Tibial nerve (tissue), 4 donors: ENCODE measurements at regions not wholly inside any gene's neighbourhood (a gene's known extent, or its start where the extent isn't known, plus 50 kb on each side); places are given as distances from the start of the nearest gene placed in this dataset.
A peak's percentile ranks its signal among the peaks of the same experiment; 100 is the strongest.

ENCODE experiments used
- DNase-seq, 2 donors: peaks; one replicate each; pipeline ENCODE4 v3.0.0-alpha.2; 2019; ENCODE audit warnings: low spot score in 2 of 2
- H3K27ac ChIP-seq, 4 donors: fragments of 200-600 bp; sonication (generic) in 3 of 4; one replicate each; pipeline ENCODE4 v1.5.1; 2017 to 2019; ENCODE audit warnings: mild to moderate bottlenecking in 1 of 4
- H3K27me3 ChIP-seq, 2 donors: fragments of 200-600 bp; sonication (generic) in 1 of 2; one replicate each; pipeline versions ENCODE4 v1.5.1 to v1.6.0; 2017 to 2019
- H3K36me3 ChIP-seq, 3 donors: fragments of 200-600 bp; sonication (generic); one replicate each; pipeline ENCODE4 v1.5.1; 2018 to 2019
- H3K4me1 ChIP-seq, 4 donors: fragments of 200-600 bp; sonication (generic) in 3 of 4; one replicate each; pipeline ENCODE4 v1.5.1; 2017 to 2019
- H3K4me3 ChIP-seq, 4 donors: fragments of 200-600 bp; sonication (generic) in 3 of 4; one replicate each; pipeline ENCODE4 v1.5.1; 2017 to 2019; ENCODE audit warnings: mild to moderate bottlenecking in 1 of 4, moderate library complexity in 1 of 4
- H3K9me3 ChIP-seq, 4 donors: fragments of 200-600 bp; sonication (generic) in 3 of 4; one replicate each; pipeline ENCODE4 v1.5.1; 2017 to 2019
- EP300 ChIP-seq, 2 donors: sonication (generic); formaldehyde crosslinking; IDR thresholded peaks; one replicate each; pipeline ENCODE4 v1.6.1; 2017; ENCODE audit warnings: antibody characterized with exemption in 2 of 2, mild to moderate bottlenecking in 1 of 2
- POLR2A ChIP-seq, 2 donors: fragments of 450-650 bp; IDR thresholded peaks; one replicate each; pipeline ENCODE4 v1.6.1; 2017; ENCODE audit warnings: antibody characterized with exemption in 2 of 2, mild to moderate bottlenecking in 2 of 2, moderate library complexity in 2 of 2
- WGBS, 2 donors: methylation state at CpG; one replicate each; pipeline ENCODE4 v1.1.5; 2018; 5-methylcytosine and 5-hydroxymethylcytosine counted together
- TF ChIP-seq, protein P1 (sequence below), 5 experiments: fragments of 200-600 bp in 3 of 5; fragments of 450-650 bp in 2 of 5; sonication (generic) in 3 of 5; IDR thresholded peaks; one replicate each; pipeline ENCODE4 v1.5.1; 2016 to 2019; ENCODE audit warnings: antibody characterized with exemption in 5 of 5, mild to moderate bottlenecking in 3 of 5, moderate library complexity in 2 of 5

DNA sequence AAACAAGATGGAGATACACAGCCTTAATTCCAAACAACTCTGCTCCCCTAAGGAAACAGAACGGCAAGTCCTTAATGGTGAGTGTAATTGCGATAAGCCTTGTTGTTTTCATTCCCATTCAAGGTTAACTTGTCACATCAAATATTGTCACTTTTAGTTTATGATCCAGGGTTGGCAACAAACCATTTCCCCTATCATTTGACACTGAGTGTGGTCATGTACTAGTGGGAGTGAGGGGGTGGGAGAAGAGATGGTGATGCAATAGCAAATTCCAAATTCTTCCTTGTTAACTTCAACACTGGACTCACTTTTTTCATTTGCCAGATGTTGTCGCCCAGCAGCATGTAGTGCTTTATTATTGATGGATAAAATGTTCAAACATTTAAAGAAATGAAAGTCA lies 140.4 kb downstream of the ZNF326 start:
- Histone ChIP-seq H3K4me1 (peaks cover 0 to 25% (median 0%) of the 10 kb centered on the region in 4 donors), H3K27ac (no peak overlapping the region), H3K4me3 (no peak overlapping the region), H3K27me3 (no peaks in the 10 kb centered on the region), H3K36me3 (no peaks in the 10 kb centered on the region), H3K9me3 (peaks cover 0 to 11% (median 0%) of the 10 kb centered on the region in 4 donors)
- DNase-seq = no peak
- 24 to 33% methylated on average over 3 of the region's 3 CpGs for WGBS, 2 donors
- TF ChIP-seq, protein P1, sequence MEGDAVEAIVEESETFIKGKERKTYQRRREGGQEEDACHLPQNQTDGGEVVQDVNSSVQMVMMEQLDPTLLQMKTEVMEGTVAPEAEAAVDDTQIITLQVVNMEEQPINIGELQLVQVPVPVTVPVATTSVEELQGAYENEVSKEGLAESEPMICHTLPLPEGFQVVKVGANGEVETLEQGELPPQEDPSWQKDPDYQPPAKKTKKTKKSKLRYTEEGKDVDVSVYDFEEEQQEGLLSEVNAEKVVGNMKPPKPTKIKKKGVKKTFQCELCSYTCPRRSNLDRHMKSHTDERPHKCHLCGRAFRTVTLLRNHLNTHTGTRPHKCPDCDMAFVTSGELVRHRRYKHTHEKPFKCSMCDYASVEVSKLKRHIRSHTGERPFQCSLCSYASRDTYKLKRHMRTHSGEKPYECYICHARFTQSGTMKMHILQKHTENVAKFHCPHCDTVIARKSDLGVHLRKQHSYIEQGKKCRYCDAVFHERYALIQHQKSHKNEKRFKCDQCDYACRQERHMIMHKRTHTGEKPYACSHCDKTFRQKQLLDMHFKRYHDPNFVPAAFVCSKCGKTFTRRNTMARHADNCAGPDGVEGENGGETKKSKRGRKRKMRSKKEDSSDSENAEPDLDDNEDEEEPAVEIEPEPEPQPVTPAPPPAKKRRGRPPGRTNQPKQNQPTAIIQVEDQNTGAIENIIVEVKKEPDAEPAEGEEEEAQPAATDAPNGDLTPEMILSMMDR (IDR thresholded peaks at IDR 0.05) = no peak
- TF ChIP-seq POLR2A (IDR thresholded peaks at IDR 0.05) (no peak), EP300 (IDR thresholded peaks at IDR 0.05) (no peak)

DNA sequence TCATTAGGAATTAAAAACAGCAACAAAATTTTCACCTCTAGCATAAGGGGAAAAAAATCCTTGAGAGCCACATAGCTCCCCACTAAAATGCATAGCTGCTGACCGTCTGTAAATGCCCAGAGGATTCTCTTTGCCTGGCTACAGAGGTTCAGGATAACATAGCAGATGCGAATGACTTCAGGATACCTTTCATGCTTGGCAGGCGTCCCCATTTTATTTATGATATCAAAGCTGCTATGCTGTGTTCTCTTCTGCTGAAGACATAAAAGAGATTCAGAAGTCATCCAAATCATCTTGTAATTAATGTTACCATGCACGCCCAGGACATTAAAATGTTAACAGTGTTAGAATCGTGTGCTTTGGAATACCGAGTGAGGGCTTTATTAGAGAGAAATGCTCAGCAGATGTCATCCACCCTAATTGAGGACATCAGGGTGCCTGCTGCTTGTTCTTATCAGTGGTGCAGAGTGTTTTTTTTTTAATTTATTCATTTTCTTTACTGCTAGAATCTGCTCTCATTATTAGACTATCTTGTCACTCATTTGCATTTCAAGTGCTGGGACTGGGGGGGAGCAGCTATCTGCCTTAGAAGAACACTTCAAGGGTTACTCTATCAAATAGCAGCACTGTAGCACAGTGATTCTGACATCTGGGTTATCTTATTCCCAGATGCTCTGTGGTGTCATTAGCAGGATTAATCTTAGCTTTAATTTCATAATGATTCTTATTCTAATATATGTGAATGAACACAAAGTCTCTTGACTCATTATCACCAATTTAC lies 139.5 kb downstream of the ZNF326 start:
- H3K4me3 ChIP-seq = no peak overlapping the region
- no peak overlapping the region for H3K27ac ChIP-seq
- WGBS, 2 donors = 54 to 56% methylated on average over 6 of the region's 6 CpGs
- H3K36me3 ChIP-seq = no peaks in the 10 kb centered on the region
- DNase-seq = no peak
- H3K27me3 ChIP-seq = no peaks in the 10 kb centered on the region
- peaks cover 0 to 2% (median 0%) of the 10 kb centered on the region in 4 donors for H3K9me3 ChIP-seq
- peaks cover 0 to 25% (median 0%) of the 10 kb centered on the region in 4 donors for H3K4me1 ChIP-seq
- TF ChIP-seq EP300 (IDR thresholded peaks at IDR 0.05) = no peak
- TF ChIP-seq, protein P1 (IDR thresholded peaks at IDR 0.05) = no peak

- Histone ChIP-seq H3K9me3 (no peaks in the 10 kb centered on the region), H3K4me1 (peaks cover 0 to 25% (median 0%) of the 10 kb centered on the region in 4 donors), H3K27me3 (no peaks in the 10 kb centered on the region), H3K36me3 (no peaks in the 10 kb centered on the region), H3K4me3 (no peak overlapping the region), H3K27ac (no peak overlapping the region)
- TF ChIP-seq EP300 (IDR thresholded peaks at IDR 0.05) (no peak), POLR2A (IDR thresholded peaks at IDR 0.05) (no peak)
- TF ChIP-seq, protein P1 (IDR thresholded peaks at IDR 0.05) = peak; percentile 32 to 62 (median 39)
- DNase-seq = peak in 1 of 2 donors; percentile 38
- 4 to 5% methylated on average over 2 of the region's 2 CpGs for WGBS, 2 donors
Measured at GRCh38 chr1:90133133-90133532, 138.2 kb downstream of the ZNF326 start.

- Histone ChIP-seq H3K4me3 (no peak overlapping the region), H3K9me3 (no peaks in the 10 kb centered on the region), H3K4me1 (peaks cover 0 to 25% (median 0%) of the 10 kb centered on the region in 4 donors), H3K27me3 (no peaks in the 10 kb centered on the region), H3K36me3 (no peaks in the 10 kb centered on the region), H3K27ac (no peak overlapping the region)
- TF ChIP-seq, protein P1 (IDR thresholded peaks at IDR 0.05) = no peak
- TF ChIP-seq EP300 (IDR thresholded peaks at IDR 0.05) = no peak
- TF ChIP-seq POLR2A (IDR thresholded peaks at IDR 0.05) = no peak
- no peak for DNase-seq
- 45 to 65% methylated on average over 1 of the region's 1 CpG for WGBS, 2 donors
Measured at GRCh38 chr1:90132306-90132705, 137.4 kb downstream of the ZNF326 start.

DNA sequence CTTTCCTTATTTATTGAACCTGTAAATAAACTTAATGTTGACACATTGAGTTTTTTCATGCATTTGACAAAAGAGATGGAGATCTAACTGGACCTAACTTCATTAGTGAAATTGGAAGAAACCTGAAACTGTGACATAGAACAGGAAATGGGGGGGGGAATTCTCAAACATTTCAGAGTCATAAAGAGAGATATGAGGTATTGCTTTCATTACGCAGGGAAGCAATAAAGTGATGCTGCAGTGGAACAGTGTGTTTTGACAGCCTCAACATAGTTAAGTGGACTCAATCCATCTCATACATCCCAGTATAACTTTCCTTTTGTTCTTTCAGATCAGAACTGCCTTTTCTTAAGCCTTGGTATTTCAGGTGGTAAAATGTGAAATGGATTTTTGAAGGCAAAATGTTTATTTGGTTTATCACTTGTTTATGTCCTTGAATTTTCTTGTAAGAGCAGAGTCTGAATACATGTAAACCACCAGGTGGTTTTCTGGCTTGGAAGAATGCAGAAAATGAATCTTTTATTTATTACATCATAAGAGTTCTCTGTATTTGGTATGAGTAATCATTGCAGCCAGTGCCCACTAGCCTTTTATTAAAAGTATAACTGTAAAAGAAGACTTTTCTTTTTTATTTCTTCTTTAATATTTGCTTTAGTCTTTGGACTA lies 132.5 kb downstream of the ZNF326 start:
- H3K27ac ChIP-seq = no peak overlapping the region
- H3K4me1 ChIP-seq = no peaks in the 10 kb centered on the region
- no peaks in the 10 kb centered on the region for H3K9me3 ChIP-seq
- TF ChIP-seq, protein P1 (IDR thresholded peaks at IDR 0.05) = no peak
- TF ChIP-seq EP300 (IDR thresholded peaks at IDR 0.05) (no peak), POLR2A (IDR thresholded peaks at IDR 0.05) (no peak)
- 80 to 84% methylated on average over 1 of the region's 1 CpG for WGBS, 2 donors
- no peak overlapping the region for H3K4me3 ChIP-seq
- no peak for DNase-seq
- H3K27me3 ChIP-seq = no peaks in the 10 kb centered on the region
- no peaks in the 10 kb centered on the region for H3K36me3 ChIP-seq
